ENCODE measurements at regions not wholly inside any gene's neighbourhood (a gene's known extent, or its start where the extent isn't known, plus 50 kb on each side); places are given as distances from the start of the nearest gene placed in this dataset.
A peak's percentile ranks its signal among the peaks of the same experiment; 100 is the strongest.

GRCh38 chr3:30358871-30359270 lies 247.5 kb upstream of the TGFBR2 start:
- no peak for DNase-seq (ENCODE audit: low read depth)
- H3K4me3 ChIP-seq (ENCODE audit: control insufficient read depth, low read depth, low read length), result no peak overlapping the region
- no peak for TF ChIP-seq CTCF (conservative IDR thresholded peaks at IDR 0.05; ENCODE audit: control insufficient read depth, insufficient read depth, low read depth, low read length)

DNA sequence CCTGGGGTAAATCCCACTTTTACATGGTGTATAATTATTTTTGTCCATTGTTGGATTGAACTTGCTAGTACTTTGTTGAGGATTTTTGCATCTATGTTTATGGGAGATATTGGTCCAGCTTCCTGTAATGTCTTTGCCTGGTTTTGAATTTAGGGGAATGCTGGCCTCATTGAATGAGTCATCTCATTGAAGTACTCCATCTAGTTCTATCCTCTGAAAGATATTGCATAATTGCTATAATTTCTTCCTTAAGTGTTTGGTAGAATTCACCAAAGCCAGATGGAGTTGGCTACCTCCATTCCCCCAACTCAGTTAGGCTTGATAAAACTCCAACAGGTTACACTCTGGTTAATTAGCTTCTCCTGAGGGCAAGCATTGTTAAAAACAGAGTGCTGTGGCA lies 237.4 kb upstream of the TGFBR2 start:
- H3K4me3 ChIP-seq (ENCODE audit: control insufficient read depth, low read depth, low read length), result no peak overlapping the region
- no peak for TF ChIP-seq CTCF (conservative IDR thresholded peaks at IDR 0.05; ENCODE audit: control insufficient read depth, insufficient read depth, low read depth, low read length)
- peak; percentile 88 for DNase-seq (ENCODE audit: low read depth)

GRCh38 chr3:30370681-30371271 lies 235.6 kb upstream of the TGFBR2 start:
- H3K4me3 ChIP-seq (ENCODE audit: control insufficient read depth, low read depth, low read length), result no peak overlapping the region
- DNase-seq (ENCODE audit: low read depth), result peak; percentile 39
- no peak for TF ChIP-seq CTCF (conservative IDR thresholded peaks at IDR 0.05; ENCODE audit: control insufficient read depth, insufficient read depth, low read depth, low read length)

GRCh38 chr3:30372837-30373236 lies 233.6 kb upstream of the TGFBR2 start:
- no peak for DNase-seq (ENCODE audit: low read depth)
- no peak for TF ChIP-seq CTCF (conservative IDR thresholded peaks at IDR 0.05; ENCODE audit: control insufficient read depth, insufficient read depth, low read depth, low read length)

DNA sequence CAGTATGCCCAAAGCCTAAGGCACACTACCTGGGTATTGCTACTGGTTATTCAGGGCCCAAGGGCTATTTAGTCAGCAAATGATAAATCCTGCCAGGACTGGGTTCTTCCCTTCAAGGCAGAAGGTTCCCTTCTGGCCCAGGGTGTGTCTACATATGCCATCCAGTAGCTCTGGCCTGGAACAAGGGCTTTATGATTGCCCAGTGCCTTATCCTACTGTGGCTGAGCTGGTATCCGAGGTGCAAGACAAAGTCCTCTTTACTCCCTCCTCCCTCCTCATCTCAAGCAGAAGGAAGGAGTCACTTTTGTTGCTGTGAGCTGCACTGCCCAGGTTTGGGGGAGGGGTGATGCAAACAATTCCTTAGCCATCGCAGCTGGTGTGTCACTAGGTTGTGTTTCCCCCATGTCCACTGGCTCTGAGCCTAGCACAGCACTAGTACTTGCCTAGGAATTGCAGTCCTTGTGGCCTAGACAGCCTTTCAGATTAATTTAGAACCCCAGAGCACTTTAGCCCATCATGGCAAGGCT lies 221.8 kb upstream of the TGFBR2 start:
- no peak for DNase-seq (ENCODE audit: low read depth)
- no peak for TF ChIP-seq CTCF (conservative IDR thresholded peaks at IDR 0.05; ENCODE audit: control insufficient read depth, insufficient read depth, low read depth, low read length)

More at GRCh38 chr3:30372837-30373236, 233.6 kb upstream of the TGFBR2 start:
- no peak overlapping the region for H3K4me3 ChIP-seq (ENCODE audit: control insufficient read depth, low read depth, low read length)

GRCh38 chr3:30393079-30393478 lies 213.3 kb upstream of the TGFBR2 start:
- no peak overlapping the region for H3K4me3 ChIP-seq (ENCODE audit: control insufficient read depth, low read depth, low read length)
- no peak for TF ChIP-seq CTCF (conservative IDR thresholded peaks at IDR 0.05; ENCODE audit: control insufficient read depth, insufficient read depth, low read depth, low read length)
- DNase-seq (ENCODE audit: low read depth), result no peak

More for the DNA sequence above, 221.8 kb upstream of the TGFBR2 start:
- no peak overlapping the region for H3K4me3 ChIP-seq (ENCODE audit: control insufficient read depth, low read depth, low read length)
